OCI-LY3 (cell line): ENCODE measurements at regions not wholly inside any gene's neighbourhood (a gene's known extent, or its start where the extent isn't known, plus 50 kb on each side); places are given as distances from the start of the nearest gene placed in this dataset.

ENCODE experiments used
- H2AFZ ChIP-seq: fragments of 200-600, 300-600 bp; shearing (Covaris generic); 2 replicates; pipeline ENCODE4 v1.6.0; 2014; ENCODE audit warnings: antibody characterized with exemption, low read depth, low read length
- H3K27ac ChIP-seq: fragments of 200-600, 300-600 bp; sonication (generic); 2 replicates; pipeline ENCODE4 v1.5.1; 2014; ENCODE audit warnings: mild to moderate bottlenecking, low read length, moderate library complexity, mixed read lengths
- H3K27me3 ChIP-seq: fragments of 200-600, 300-600 bp; sonication (generic); 2 replicates; pipeline ENCODE4 v1.6.1; 2014; ENCODE audit warnings: low read depth, low read length, mixed read lengths
- H3K36me3 ChIP-seq: fragments of 200-600, 300-600 bp; sonication (generic); replicated peaks from 2 replicates; pipeline ENCODE3; 2014; ENCODE audit warnings: low read depth, low read length, mixed read lengths
- H3K4me1 ChIP-seq: fragments of 300-600, 200-600 bp; sonication (generic); 2 replicates; pipeline ENCODE4 v1.6.1; 2014; ENCODE audit warnings: low read length, mixed read lengths
- H3K4me2 ChIP-seq: fragments of 200-600, 300-600 bp; sonication (generic); 2 replicates; pipeline ENCODE4 v1.6.1; 2014; ENCODE audit warnings: low read length, mixed read lengths
- H3K4me3 ChIP-seq: fragments of 300-600, 200-600 bp; sonication (generic); 2 replicates; pipeline ENCODE4 v1.5.1; 2014; ENCODE audit warnings: antibody characterized with exemption, mild to moderate bottlenecking, low read length, moderate library complexity
- H3K79me2 ChIP-seq: fragments of 300-600, 200-600 bp; shearing (Covaris generic); 2 replicates; pipeline ENCODE4 v1.6.1; 2014; ENCODE audit warnings: mild to moderate bottlenecking, low read length, mixed read lengths
- H3K9ac ChIP-seq: fragments of 300-600, 200-600 bp; shearing (Covaris generic); 2 replicates; pipeline ENCODE4 v1.6.0; 2014; ENCODE audit warnings: mild to moderate bottlenecking, low read length, moderate library complexity
- H3K9me3 ChIP-seq: fragments of 200-600, 300-600 bp; shearing (Covaris generic); 2 replicates; pipeline ENCODE4 v1.6.1; 2014; ENCODE audit warnings: low read length, mixed read lengths; ENCODE audit not compliant: insufficient read depth
- H4K20me1 ChIP-seq: fragments of 200-600, 300-600 bp; sonication (generic); 2 replicates; pipeline ENCODE4 v1.6.1; 2016; ENCODE audit warnings: low read length, mixed read lengths; ENCODE audit not compliant: insufficient read depth
- CTCF ChIP-seq: fragments of 200-600, 300-600 bp; sonication (generic); IDR thresholded peaks from 2 replicates; pipeline ENCODE4 v1.5.1; 2014; ENCODE audit warnings: antibody characterized with exemption, low read length, low read depth
- EZH2phosphoT487 ChIP-seq: fragments of 200-600 bp; shearing (Covaris generic); IDR thresholded peaks from 2 replicates; pipeline ENCODE4 v1.6.1; 2018; ENCODE audit warnings: antibody characterized with exemption, mixed run types, low read depth

- H2AFZ ChIP-seq, result peak overlapping the region; percentile 52; the same call in 1 of the 2 replicates
- H3K9me3 ChIP-seq, result no peaks in the 10 kb centered on the region
- TF ChIP-seq EZH2phosphoT487 (no peak), CTCF (no peak)
- H3K9ac ChIP-seq, result no peak overlapping the region
- H3K4me3 ChIP-seq, result no peak overlapping the region
- peaks cover 24% of the 10 kb centered on the region for H3K4me1 ChIP-seq
- no peaks in the 10 kb centered on the region for H3K27me3 ChIP-seq
- H3K36me3 ChIP-seq, result no peaks in the 10 kb centered on the region
- H4K20me1 ChIP-seq, result no peaks in the 10 kb centered on the region
- H3K27ac ChIP-seq, result no peak overlapping the region
- no peaks in the 10 kb centered on the region for H3K79me2 ChIP-seq
- H3K4me2 ChIP-seq, result peak overlapping the region; percentile 53
These were observed 107.7 kb upstream of the KLF6 start for GRCh38 chr10:3892440-3893425.

DNA sequence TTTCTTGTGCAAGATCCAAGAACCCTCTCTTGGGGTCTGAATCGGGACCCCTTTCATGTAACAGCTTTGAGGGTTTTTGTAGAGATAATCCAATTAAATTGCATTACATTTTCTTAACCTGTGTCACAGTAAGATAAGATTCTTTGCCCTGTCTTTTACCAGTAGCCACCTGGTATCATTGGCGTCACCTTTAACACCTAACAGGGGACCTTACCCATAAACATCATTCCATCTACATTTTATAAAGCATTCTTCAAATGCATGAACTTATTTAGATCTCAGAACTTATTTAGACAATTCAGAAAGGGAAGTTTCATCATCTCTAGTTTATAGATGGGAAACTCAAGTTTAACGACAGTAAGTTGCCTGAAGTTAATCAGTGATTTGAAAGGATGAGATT lies 106.4 kb upstream of the KLF6 start:
- Histone ChIP-seq H3K4me1 (peaks cover 37% of the 10 kb centered on the region), H2AFZ (no peak overlapping the region), H3K36me3 (no peaks in the 10 kb centered on the region), H3K27ac (no peak overlapping the region), H3K79me2 (no peaks in the 10 kb centered on the region), H4K20me1 (no peaks in the 10 kb centered on the region), H3K4me3 (no peak overlapping the region), H3K27me3 (no peaks in the 10 kb centered on the region), H3K4me2 (no peak overlapping the region), H3K9me3 (no peaks in the 10 kb centered on the region), H3K9ac (no peak overlapping the region)
- no peak for TF ChIP-seq EZH2phosphoT487
- TF ChIP-seq CTCF, result no peak

- no peak overlapping the region for H2AFZ ChIP-seq
- H3K4me1 ChIP-seq, result peaks cover 37% of the 10 kb centered on the region
- H3K79me2 ChIP-seq, result no peaks in the 10 kb centered on the region
- no peak overlapping the region for H3K27ac ChIP-seq
- no peaks in the 10 kb centered on the region for H4K20me1 ChIP-seq
- no peaks in the 10 kb centered on the region for H3K36me3 ChIP-seq
- no peak overlapping the region for H3K4me2 ChIP-seq
- no peaks in the 10 kb centered on the region for H3K27me3 ChIP-seq
- H3K9ac ChIP-seq, result no peak overlapping the region
- no peak for TF ChIP-seq CTCF
- TF ChIP-seq EZH2phosphoT487, result no peak
- H3K4me3 ChIP-seq, result no peak overlapping the region
- no peaks in the 10 kb centered on the region for H3K9me3 ChIP-seq
These were observed 105.8 kb upstream of the KLF6 start for GRCh38 chr10:3890602-3891352.

DNA sequence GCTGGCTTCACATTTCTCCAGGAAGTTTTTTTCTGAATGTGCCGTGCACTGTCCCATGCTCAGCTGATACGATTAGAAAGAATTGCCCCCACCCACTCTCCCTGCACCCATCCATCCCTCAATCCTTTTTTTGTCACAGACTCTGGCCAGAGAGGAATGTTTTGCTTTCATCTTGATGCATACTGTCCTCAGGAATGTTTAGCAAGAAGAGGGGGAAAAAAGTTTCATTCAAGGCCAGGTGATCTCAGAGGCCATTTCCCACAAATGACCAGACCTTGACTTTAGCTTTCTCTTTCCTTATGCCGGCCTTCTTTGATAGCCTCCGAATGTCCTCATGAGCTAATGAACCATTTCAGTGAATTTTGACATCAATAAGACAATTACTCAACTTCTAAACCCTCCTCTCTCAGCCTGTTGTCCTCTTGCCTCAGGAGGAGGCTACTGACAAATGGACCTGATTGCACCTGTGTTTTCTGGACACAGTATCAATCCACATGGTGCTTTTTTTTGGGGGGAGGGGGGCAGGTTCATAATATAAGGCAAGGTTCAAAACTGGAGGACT lies 105.0 kb upstream of the KLF6 start:
- H3K4me2 ChIP-seq, result no peak overlapping the region
- H2AFZ ChIP-seq, result no peak overlapping the region
- H3K27me3 ChIP-seq, result no peaks in the 10 kb centered on the region
- H3K9ac ChIP-seq, result no peak overlapping the region
- no peaks in the 10 kb centered on the region for H3K36me3 ChIP-seq
- TF ChIP-seq CTCF (no peak), EZH2phosphoT487 (no peak)
- H3K79me2 ChIP-seq, result no peaks in the 10 kb centered on the region
- no peak overlapping the region for H3K4me3 ChIP-seq
- no peak overlapping the region for H3K27ac ChIP-seq
- peaks cover 37% of the 10 kb centered on the region for H3K4me1 ChIP-seq
- H4K20me1 ChIP-seq, result no peaks in the 10 kb centered on the region
- no peaks in the 10 kb centered on the region for H3K9me3 ChIP-seq
